ENCODE measurements at regions not wholly inside any gene's neighbourhood (a gene's known extent, or its start where the extent isn't known, plus 50 kb on each side); places are given as distances from the start of the nearest gene placed in this dataset.

DNA sequence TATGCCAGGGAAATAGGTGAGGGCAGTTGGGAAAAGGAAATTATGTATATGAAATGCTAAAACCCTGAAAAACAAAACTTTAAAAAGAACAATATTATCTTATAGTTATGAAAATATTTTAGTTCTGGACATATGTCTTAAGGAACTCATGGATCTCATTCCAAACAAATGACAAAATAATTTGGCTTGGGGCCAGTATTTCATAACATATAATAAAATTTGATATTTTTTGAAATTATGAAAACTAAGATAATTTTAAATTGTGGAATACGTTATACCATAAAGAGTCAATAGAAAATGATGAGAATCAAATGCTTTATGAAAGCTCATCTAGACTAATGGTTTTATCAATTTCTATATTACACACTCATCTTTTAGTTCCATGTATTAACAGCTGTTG, 173.8 kb upstream of the DCN start:
- TF ChIP-seq POLR2AphosphoS5 (IDR thresholded peaks at IDR 0.05) (no peak), POLR2A (IDR thresholded peaks at IDR 0.05) (no peak)

Data from sigmoid colon (tissue), 4 donors.